Heart left ventricle (tissue), 13 donors: ENCODE measurements at regions not wholly inside any gene's neighbourhood (a gene's known extent, or its start where the extent isn't known, plus 50 kb on each side); places are given as distances from the start of the nearest gene placed in this dataset.

Experiments
- CTCF ChIP-seq, 12 donors: fragments of 200-600 bp; sonication (generic) in 4 of 12; IDR thresholded peaks; one replicate each; pipeline versions ENCODE4 v1.5.0 to v1.8.0; 2018 to 2022; ENCODE audit warnings: antibody characterized with exemption in 12 of 12, mild to moderate bottlenecking in 5 of 12
- POLR2A ChIP-seq, 2 donors: fragments of 450-650 bp; IDR thresholded peaks; one replicate each; pipeline ENCODE4 v1.6.1; 2017; ENCODE audit warnings: antibody characterized with exemption in 2 of 2, mild to moderate bottlenecking in 2 of 2, moderate library complexity in 2 of 2
- donor health status: ischemic (EF 13 %, LVEDD 7.1; RV severe dilation, severe dysfunction).
- donor health status: DM: no; HTN: yes; CAD: no.
- donor health status: DM: no; HTN: no; CAD: no.
- donor health status: ischemic (EF 25% LVEDD 6.9; RV normal size, moderate dysfunction).
- donor health status: ischemic (EF 25% LVEDD 5.7; RV mildly dilated, moderate dysfunction).
- donor health status: ischemic (EF 35%, LVEDD 5.7; RV mildly dilated, moderate dysfunction).
- donor health status: nonischemic (EF 11% LVEDD 7.7; RV severe dilation, severe dysfunction).
- donor health status: DM: yes; HTN: yes; CAD: no.
- donor health status: PGD.
- donor health status: ischemic (EF 29% LVEDD 5.4; RV normal size, mild dysfunction).
- donor health status: nonischemic (EF 23%, LVEDD 6.1; RV moderate dilation, normal function).

- TF ChIP-seq POLR2A (IDR thresholded peaks at IDR 0.05) (no peak), CTCF (IDR thresholded peaks at IDR 0.05) (no peak)
Measured at GRCh38 chr10:84765086-84765485, 436.7 kb downstream of the CCSER2 start.
